ENCODE measurements at regions not wholly inside any gene's neighbourhood (a gene's known extent, or its start where the extent isn't known, plus 50 kb on each side); places are given as distances from the start of the nearest gene placed in this dataset.

GRCh38 chr2:226467221-226467620 lies 332.4 kb downstream of the IRS1 start:
- intact Hi-C loops (cut with micrococcal nuclease; ENCODE audit: unreplicated experiment) = no loop called here
- CTCF ChIA-PET = no interaction called here
- no peak overlapping the region for H3K4me3 ChIP-seq (ENCODE audit: low read depth, low read length, poor library complexity, severe bottlenecking)

DNA sequence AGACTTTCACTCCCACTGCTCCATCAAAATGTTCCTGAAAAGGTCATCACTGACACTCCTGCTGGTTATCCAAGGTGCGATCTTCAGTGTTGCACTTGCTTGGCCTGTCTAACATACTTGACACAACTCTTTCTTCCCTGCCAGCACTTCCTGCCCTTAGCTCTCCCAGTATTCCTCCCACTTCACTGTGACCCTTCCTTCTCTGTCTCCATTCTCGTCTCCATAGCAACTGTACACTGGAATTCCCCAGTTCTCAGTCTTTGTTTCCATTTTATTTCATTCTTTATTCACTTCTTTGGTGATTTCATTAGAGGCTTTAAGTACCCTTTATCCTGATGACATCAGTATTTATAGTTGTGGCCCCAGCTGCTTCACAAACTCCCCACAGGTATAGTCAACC lies 333.0 kb downstream of the IRS1 start:
- no peak overlapping the region for H3K27ac ChIP-seq (ENCODE audit: low read depth, low read length, poor library complexity, severe bottlenecking)
- no peak overlapping the region for H3K4me3 ChIP-seq (ENCODE audit: low read depth, low read length, poor library complexity, severe bottlenecking)
- ChIA-PET CTCF (no interaction called here), POLR2A (ENCODE audit: low non-redundant PET) (no interaction called here)
- no peaks in the 10 kb centered on the region for H3K27me3 ChIP-seq (replicated peaks; ENCODE audit: insufficient read depth, low read depth, low read length, poor library complexity)
- H3K36me3 ChIP-seq (ENCODE audit: insufficient read depth, low read length, poor library complexity, severe bottlenecking) = no peaks in the 10 kb centered on the region
- BruUV-seq (replicated peaks) = no TSS peak
- intact Hi-C loops (cut with micrococcal nuclease; ENCODE audit: unreplicated experiment) = no loop called here
- DNase-seq (ENCODE audit: low spot score) = no peak
- no peaks in the 10 kb centered on the region for H3K4me1 ChIP-seq (ENCODE audit: insufficient read depth, low read length, poor library complexity, severe bottlenecking)
- no peaks in the 10 kb centered on the region for H3K9me3 ChIP-seq (ENCODE audit: low read depth, low read length, poor library complexity, severe bottlenecking)
- TF ChIP-seq EZH2 (IDR thresholded peaks at IDR 0.05; ENCODE audit: borderline replicate concordance, low read depth, low read length, poor library complexity, severe bottlenecking) = no peak
- TF ChIP-seq, protein P1, sequence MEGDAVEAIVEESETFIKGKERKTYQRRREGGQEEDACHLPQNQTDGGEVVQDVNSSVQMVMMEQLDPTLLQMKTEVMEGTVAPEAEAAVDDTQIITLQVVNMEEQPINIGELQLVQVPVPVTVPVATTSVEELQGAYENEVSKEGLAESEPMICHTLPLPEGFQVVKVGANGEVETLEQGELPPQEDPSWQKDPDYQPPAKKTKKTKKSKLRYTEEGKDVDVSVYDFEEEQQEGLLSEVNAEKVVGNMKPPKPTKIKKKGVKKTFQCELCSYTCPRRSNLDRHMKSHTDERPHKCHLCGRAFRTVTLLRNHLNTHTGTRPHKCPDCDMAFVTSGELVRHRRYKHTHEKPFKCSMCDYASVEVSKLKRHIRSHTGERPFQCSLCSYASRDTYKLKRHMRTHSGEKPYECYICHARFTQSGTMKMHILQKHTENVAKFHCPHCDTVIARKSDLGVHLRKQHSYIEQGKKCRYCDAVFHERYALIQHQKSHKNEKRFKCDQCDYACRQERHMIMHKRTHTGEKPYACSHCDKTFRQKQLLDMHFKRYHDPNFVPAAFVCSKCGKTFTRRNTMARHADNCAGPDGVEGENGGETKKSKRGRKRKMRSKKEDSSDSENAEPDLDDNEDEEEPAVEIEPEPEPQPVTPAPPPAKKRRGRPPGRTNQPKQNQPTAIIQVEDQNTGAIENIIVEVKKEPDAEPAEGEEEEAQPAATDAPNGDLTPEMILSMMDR (conservative IDR thresholded peaks at IDR 0.05; ENCODE audit: low read depth, low read length) = no peak

More at GRCh38 chr2:226467221-226467620, 332.4 kb downstream of the IRS1 start:
- no peak for TF ChIP-seq EZH2 (IDR thresholded peaks at IDR 0.05; ENCODE audit: borderline replicate concordance, low read depth, low read length, poor library complexity, severe bottlenecking)
- TF ChIP-seq, protein P1 (conservative IDR thresholded peaks at IDR 0.05; ENCODE audit: low read depth, low read length) = no peak
- no peak overlapping the region for H3K27ac ChIP-seq (ENCODE audit: low read depth, low read length, poor library complexity, severe bottlenecking)
- no TSS peak for BruUV-seq (replicated peaks)
- no peaks in the 10 kb centered on the region for H3K36me3 ChIP-seq (ENCODE audit: insufficient read depth, low read length, poor library complexity, severe bottlenecking)
- no peaks in the 10 kb centered on the region for H3K9me3 ChIP-seq (ENCODE audit: low read depth, low read length, poor library complexity, severe bottlenecking)
- no peaks in the 10 kb centered on the region for H3K4me1 ChIP-seq (ENCODE audit: insufficient read depth, low read length, poor library complexity, severe bottlenecking)
- DNase-seq (ENCODE audit: low spot score) = no peak
- no peaks in the 10 kb centered on the region for H3K27me3 ChIP-seq (replicated peaks; ENCODE audit: insufficient read depth, low read depth, low read length, poor library complexity)
- POLR2A ChIA-PET (ENCODE audit: low non-redundant PET) = no interaction called here

DNA sequence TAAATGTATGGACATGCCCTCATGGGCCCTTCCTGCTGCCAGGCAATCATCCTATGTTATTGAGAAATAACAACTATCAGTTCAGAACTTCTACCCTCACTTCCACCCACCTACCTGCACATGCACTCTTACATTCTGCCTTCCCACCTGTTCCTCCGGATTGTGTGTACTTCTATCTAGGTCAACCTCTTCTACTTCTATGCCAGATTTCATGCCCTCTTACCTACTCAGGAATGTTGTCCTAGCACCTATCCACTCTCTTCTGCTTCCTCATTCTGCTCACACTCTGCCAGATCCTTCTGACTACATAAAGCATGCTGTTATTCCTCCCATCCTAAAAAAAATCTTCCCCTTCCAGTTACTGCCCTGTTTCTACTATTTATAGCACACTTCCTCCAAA lies 333.5 kb downstream of the IRS1 start:
- TF ChIP-seq, protein P1 (conservative IDR thresholded peaks at IDR 0.05; ENCODE audit: low read depth, low read length) = no peak
- TF ChIP-seq EZH2 (IDR thresholded peaks at IDR 0.05; ENCODE audit: borderline replicate concordance, low read depth, low read length, poor library complexity, severe bottlenecking) = no peak
- H3K9me3 ChIP-seq (ENCODE audit: low read depth, low read length, poor library complexity, severe bottlenecking) = no peaks in the 10 kb centered on the region
- no TSS peak for BruUV-seq (replicated peaks)
- no peak overlapping the region for H3K4me3 ChIP-seq (ENCODE audit: low read depth, low read length, poor library complexity, severe bottlenecking)
- no peaks in the 10 kb centered on the region for H3K36me3 ChIP-seq (ENCODE audit: insufficient read depth, low read length, poor library complexity, severe bottlenecking)
- CTCF ChIA-PET = no interaction called here
- H3K4me1 ChIP-seq (ENCODE audit: insufficient read depth, low read length, poor library complexity, severe bottlenecking) = no peaks in the 10 kb centered on the region
- POLR2A ChIA-PET (ENCODE audit: low non-redundant PET) = no interaction called here
- no peak for DNase-seq (ENCODE audit: low spot score)
- H3K27ac ChIP-seq (ENCODE audit: low read depth, low read length, poor library complexity, severe bottlenecking) = no peak overlapping the region
- intact Hi-C loops (cut with micrococcal nuclease; ENCODE audit: unreplicated experiment) = no loop called here
- H3K27me3 ChIP-seq (replicated peaks; ENCODE audit: insufficient read depth, low read depth, low read length, poor library complexity) = no peaks in the 10 kb centered on the region

Measured in A673 (cell line).